ENCODE measurements at regions not wholly inside any gene's neighbourhood (a gene's known extent, or its start where the extent isn't known, plus 50 kb on each side); places are given as distances from the start of the nearest gene placed in this dataset.
"Not testable (repeated sequence)": the region's sequence is repeated elsewhere in the genome, so short reads cannot be mapped to it uniquely, and the experiment has no call there.

GRCh38 chr10:30706189-30706588, 76.6 kb upstream of the LYZL2 start:
- not testable (repeated sequence) for TF ChIP-seq EZH2 (IDR thresholded peaks at IDR 0.05; ENCODE audit: insufficient read depth, low read length); CTCF (IDR thresholded peaks at IDR 0.05; ENCODE audit: insufficient read depth, low read depth, low read length)

Data from astrocyte (in vitro differentiated cells and primary cell).